Vagina (tissue), 2 donors: ENCODE measurements at regions not wholly inside any gene's neighbourhood (a gene's known extent, or its start where the extent isn't known, plus 50 kb on each side); places are given as distances from the start of the nearest gene placed in this dataset.

ENCODE experiments used
- POLR2A ChIP-seq, 2 donors: fragments of 450-650 bp; IDR thresholded peaks; one replicate each; pipeline ENCODE4 v1.6.1; 2017; ENCODE audit warnings: antibody characterized with exemption in 2 of 2, mild to moderate bottlenecking in 2 of 2, moderate library complexity in 2 of 2
- TF ChIP-seq, protein P1 (sequence below), 3 experiments: fragments of 450-650 bp in 2 of 3; fragments of 200-600 bp in 1 of 3; sonication (generic) in 1 of 3; IDR thresholded peaks; one replicate each; pipeline ENCODE4 v1.5.1; 2017 to 2019; ENCODE audit warnings: antibody characterized with exemption in 3 of 3, mild to moderate bottlenecking in 2 of 3, moderate library complexity in 2 of 3

DNA sequence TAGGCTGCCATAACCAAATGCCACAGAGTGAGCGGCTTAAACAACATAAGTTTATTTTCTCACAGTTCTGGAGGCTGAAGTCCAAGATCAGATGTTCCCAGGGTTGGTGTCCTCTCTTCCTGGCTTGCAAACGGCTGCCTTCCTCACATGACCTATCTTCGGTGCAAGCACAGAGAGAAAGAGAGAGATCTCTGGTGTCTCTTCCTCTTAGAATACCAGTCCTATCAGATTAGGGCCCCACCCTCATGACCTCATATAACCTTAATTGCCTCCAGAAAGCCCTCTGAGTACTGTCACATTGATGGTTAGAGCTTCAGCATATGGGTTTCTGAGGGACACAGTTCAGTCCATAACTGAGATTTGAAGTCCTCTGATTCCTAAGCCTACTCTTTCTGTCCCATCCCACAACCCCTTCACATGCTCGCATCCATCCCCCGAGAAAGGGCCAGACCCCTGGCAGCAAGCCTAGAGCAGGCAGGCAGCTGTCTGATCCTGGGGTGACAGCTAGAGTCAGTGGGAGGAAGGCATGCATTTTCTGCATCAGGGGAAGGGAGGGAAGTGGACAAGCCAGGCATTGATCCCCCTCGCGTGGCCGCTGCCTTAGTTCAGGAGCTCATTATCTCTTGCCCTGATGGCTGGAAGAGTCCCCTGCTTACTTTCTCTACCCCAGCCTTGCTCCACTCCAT is 114.1 kb downstream of the FAR1 start:
- TF ChIP-seq POLR2A (IDR thresholded peaks at IDR 0.05) = no peak
- TF ChIP-seq, protein P1, sequence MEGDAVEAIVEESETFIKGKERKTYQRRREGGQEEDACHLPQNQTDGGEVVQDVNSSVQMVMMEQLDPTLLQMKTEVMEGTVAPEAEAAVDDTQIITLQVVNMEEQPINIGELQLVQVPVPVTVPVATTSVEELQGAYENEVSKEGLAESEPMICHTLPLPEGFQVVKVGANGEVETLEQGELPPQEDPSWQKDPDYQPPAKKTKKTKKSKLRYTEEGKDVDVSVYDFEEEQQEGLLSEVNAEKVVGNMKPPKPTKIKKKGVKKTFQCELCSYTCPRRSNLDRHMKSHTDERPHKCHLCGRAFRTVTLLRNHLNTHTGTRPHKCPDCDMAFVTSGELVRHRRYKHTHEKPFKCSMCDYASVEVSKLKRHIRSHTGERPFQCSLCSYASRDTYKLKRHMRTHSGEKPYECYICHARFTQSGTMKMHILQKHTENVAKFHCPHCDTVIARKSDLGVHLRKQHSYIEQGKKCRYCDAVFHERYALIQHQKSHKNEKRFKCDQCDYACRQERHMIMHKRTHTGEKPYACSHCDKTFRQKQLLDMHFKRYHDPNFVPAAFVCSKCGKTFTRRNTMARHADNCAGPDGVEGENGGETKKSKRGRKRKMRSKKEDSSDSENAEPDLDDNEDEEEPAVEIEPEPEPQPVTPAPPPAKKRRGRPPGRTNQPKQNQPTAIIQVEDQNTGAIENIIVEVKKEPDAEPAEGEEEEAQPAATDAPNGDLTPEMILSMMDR (IDR thresholded peaks at IDR 0.05) = no peak
